Thyroid gland (tissue), 4 donors: ENCODE measurements at regions not wholly inside any gene's neighbourhood (a gene's known extent, or its start where the extent isn't known, plus 50 kb on each side); places are given as distances from the start of the nearest gene placed in this dataset.
"Not testable (repeated sequence)": the region's sequence is repeated elsewhere in the genome, so short reads cannot be mapped to it uniquely, and the experiment has no call there.

Experiments used
- DNase-seq, 2 donors: peaks; one replicate each; pipeline ENCODE4 v3.0.0-alpha.2; 2019
- H3K27ac ChIP-seq, 3 donors: fragments of 200-600 bp; sonication (generic); 1 replicate in 2 of 3; 2 replicates in 1 of 3; pipeline ENCODE4 v1.5.1; 2016 to 2019; ENCODE audit warnings: mild to moderate bottlenecking in 1 of 3, moderate library complexity in 1 of 3
- H3K27me3 ChIP-seq: fragments of 200-600 bp; sonication (generic); one replicate; pipeline ENCODE4 v1.5.1; 2019
- H3K36me3 ChIP-seq, 2 donors: fragments of 200-600 bp; sonication (generic); one replicate each; pipeline ENCODE4 v1.5.1; 2016 to 2019
- H3K4me1 ChIP-seq, 2 donors: fragments of 200-600 bp; sonication (generic); one replicate each; pipeline ENCODE4 v1.5.1; 2017 to 2019
- H3K4me3 ChIP-seq, 3 donors: fragments of 200-600 bp; sonication (generic); replicated peaks in 1 of 3; 1 replicate in 2 of 3; 2 replicates in 1 of 3; pipeline ENCODE4 v1.5.1; 2016; ENCODE audit warnings: mild to moderate bottlenecking in 1 of 3
- H3K9me3 ChIP-seq: fragments of 200-600 bp; sonication (generic); one replicate; pipeline ENCODE4 v1.5.1; 2017
- POLR2A ChIP-seq, 2 donors: fragments of 450-650 bp; IDR thresholded peaks; one replicate each; pipeline ENCODE4 v1.6.1; 2017; ENCODE audit warnings: antibody characterized with exemption in 2 of 2, mild to moderate bottlenecking in 2 of 2, moderate library complexity in 1 of 2
- WGBS, 2 donors: methylation state at CpG; one replicate each; pipeline ENCODE4 v1.1.5; 2017; 5-methylcytosine and 5-hydroxymethylcytosine counted together
- intact Hi-C: fragments of 100-400 bp; cut with DNase I; formaldehyde crosslinking; loops from one replicate; pipeline ENCODE4 v1.15.1; 2023
- TF ChIP-seq, protein P1 (sequence below), 6 experiments: fragments of 200-600 bp in 3 of 6; fragments of 450-650 bp in 3 of 6; sonication (generic) in 3 of 6; IDR thresholded peaks; one replicate each; pipeline ENCODE4 v1.5.1; 2016 to 2019; ENCODE audit warnings: antibody characterized with exemption in 6 of 6, mild to moderate bottlenecking in 2 of 6, inconsistent platforms in 1 of 6, moderate library complexity in 1 of 6

DNA sequence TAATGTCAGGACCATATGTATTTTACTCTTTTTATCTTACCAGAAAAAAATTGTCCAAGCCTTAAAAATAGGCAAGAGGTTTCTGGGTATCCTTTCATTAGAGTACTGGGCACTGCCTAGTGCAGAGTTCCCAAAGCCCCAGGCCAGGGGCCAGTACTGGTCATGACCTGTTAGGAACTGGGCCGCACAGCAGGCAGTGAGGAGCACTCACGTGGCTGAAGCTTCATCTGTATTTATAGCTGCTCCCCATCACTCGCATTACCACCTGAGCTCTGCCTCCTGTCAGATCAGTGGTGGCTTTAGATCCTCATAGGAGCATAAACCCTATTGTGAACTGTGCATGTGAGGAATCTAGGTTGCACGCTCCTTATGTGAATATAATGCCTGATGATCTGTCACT lies 632.9 kb downstream of the UTRN start:
- intact Hi-C loops = no loop called here
- H3K9me3 ChIP-seq = no peaks in the 10 kb centered on the region
- WGBS, 2 donors = 88 to 99% methylated on average over 4 of the region's 4 CpGs
- TF ChIP-seq, protein P1, sequence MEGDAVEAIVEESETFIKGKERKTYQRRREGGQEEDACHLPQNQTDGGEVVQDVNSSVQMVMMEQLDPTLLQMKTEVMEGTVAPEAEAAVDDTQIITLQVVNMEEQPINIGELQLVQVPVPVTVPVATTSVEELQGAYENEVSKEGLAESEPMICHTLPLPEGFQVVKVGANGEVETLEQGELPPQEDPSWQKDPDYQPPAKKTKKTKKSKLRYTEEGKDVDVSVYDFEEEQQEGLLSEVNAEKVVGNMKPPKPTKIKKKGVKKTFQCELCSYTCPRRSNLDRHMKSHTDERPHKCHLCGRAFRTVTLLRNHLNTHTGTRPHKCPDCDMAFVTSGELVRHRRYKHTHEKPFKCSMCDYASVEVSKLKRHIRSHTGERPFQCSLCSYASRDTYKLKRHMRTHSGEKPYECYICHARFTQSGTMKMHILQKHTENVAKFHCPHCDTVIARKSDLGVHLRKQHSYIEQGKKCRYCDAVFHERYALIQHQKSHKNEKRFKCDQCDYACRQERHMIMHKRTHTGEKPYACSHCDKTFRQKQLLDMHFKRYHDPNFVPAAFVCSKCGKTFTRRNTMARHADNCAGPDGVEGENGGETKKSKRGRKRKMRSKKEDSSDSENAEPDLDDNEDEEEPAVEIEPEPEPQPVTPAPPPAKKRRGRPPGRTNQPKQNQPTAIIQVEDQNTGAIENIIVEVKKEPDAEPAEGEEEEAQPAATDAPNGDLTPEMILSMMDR (IDR thresholded peaks at IDR 0.05) = no peak
- no peak for TF ChIP-seq POLR2A (IDR thresholded peaks at IDR 0.05)
- H3K36me3 ChIP-seq = no peaks in the 10 kb centered on the region
- no peak overlapping the region for H3K4me3 ChIP-seq
- no peak for DNase-seq
- H3K27ac ChIP-seq = no peak overlapping the region
- peaks cover 0 to 6% of the 10 kb centered on the region in 2 donors for H3K4me1 ChIP-seq
- H3K27me3 ChIP-seq = no peaks in the 10 kb centered on the region

DNA sequence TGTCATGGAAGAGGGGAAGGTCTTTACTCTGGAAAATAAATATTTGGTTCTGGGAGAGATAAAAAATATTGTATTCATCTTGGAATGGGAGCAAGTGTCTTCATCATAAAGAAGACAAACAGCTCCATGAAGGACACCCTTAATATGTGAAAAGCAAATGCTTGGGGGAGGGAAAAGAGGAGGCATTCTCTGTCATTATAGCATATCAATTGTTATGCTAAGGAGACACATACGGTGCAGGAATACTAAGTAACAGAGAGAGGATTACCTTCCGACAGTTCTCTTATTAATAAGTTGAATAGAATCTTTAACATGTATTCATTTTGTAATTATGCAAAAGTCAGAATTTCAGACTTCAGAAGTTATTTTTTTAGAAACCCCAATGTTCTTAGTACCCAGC lies 634.4 kb downstream of the UTRN start:
- H3K4me3 ChIP-seq = no peak overlapping the region
- intact Hi-C loops = no loop called here
- H3K27me3 ChIP-seq = no peaks in the 10 kb centered on the region
- WGBS, 2 donors = 84 to 87% methylated on average over 2 of the region's 2 CpGs
- peaks cover 0 to 4% of the 10 kb centered on the region in 2 donors for H3K4me1 ChIP-seq
- no peak for DNase-seq
- no peaks in the 10 kb centered on the region for H3K9me3 ChIP-seq
- H3K36me3 ChIP-seq = no peaks in the 10 kb centered on the region
- TF ChIP-seq, protein P1 (IDR thresholded peaks at IDR 0.05) = no peak
- TF ChIP-seq POLR2A (IDR thresholded peaks at IDR 0.05) = no peak
- H3K27ac ChIP-seq = no peak overlapping the region

GRCh38 chr6:144920391-144920961 lies 635.3 kb downstream of the UTRN start:
- DNase-seq = no peak
- WGBS, 2 donors = 68 to 78% methylated on average over 4 of the region's 4 CpGs
- no peaks in the 10 kb centered on the region for H3K4me1 ChIP-seq
- H3K4me3 ChIP-seq = no peak overlapping the region
- H3K27me3 ChIP-seq = no peaks in the 10 kb centered on the region
- H3K9me3 ChIP-seq = no peaks in the 10 kb centered on the region
- intact Hi-C loops = no loop called here
- TF ChIP-seq, protein P1 (IDR thresholded peaks at IDR 0.05) = no peak
- TF ChIP-seq POLR2A (IDR thresholded peaks at IDR 0.05) = no peak
- H3K36me3 ChIP-seq = no peaks in the 10 kb centered on the region
- no peak overlapping the region for H3K27ac ChIP-seq

GRCh38 chr6:144921206-144921975 lies 636.3 kb downstream of the UTRN start:
- H3K27ac ChIP-seq = no peak overlapping the region
- DNase-seq = no peak
- H3K4me3 ChIP-seq = no peak overlapping the region
- TF ChIP-seq, protein P1 (IDR thresholded peaks at IDR 0.05) = no peak
- no peak for TF ChIP-seq POLR2A (IDR thresholded peaks at IDR 0.05)
- no peaks in the 10 kb centered on the region for H3K36me3 ChIP-seq
- WGBS, 2 donors = 67 to 79% methylated on average over 6 of the region's 6 CpGs
- intact Hi-C loops = no loop called here
- no peaks in the 10 kb centered on the region for H3K27me3 ChIP-seq
- H3K9me3 ChIP-seq = no peaks in the 10 kb centered on the region
- no peaks in the 10 kb centered on the region for H3K4me1 ChIP-seq

DNA sequence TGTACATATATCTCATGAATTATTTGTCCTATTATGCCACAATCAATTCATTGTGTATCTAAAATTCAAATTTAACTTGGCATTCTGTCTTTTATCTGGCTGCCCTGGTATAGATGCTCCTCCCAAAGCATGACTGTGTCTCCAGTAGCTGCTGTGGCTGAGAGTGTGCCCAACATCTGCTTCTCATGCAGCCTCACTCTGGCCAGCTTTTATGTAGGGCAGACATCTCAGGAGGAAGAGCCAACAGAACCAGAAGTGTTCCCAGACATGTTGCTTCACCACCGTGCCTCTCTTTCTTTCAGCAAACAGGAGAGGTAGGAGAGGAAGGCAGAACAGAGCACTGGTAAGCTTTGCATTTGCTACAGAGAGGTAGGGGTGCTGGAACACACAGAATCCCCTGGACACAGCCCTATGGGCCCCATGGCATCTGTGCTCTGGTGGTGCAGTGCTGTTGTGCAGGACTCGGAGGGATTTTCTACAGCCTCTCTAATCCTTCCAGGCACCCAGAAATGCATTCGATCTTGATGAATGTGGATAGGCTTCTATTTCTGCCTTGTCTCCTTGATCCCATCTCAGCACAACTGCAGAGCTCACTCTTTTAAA lies 637.1 kb downstream of the UTRN start:
- Histone ChIP-seq H3K27ac (no peak overlapping the region), H3K27me3 (no peaks in the 10 kb centered on the region), H3K36me3 (no peaks in the 10 kb centered on the region), H3K9me3 (no peaks in the 10 kb centered on the region), H3K4me3 (no peak overlapping the region), H3K4me1 (no peaks in the 10 kb centered on the region)
- WGBS, 2 donors = 87 to 89% methylated on average over 3 of the region's 3 CpGs
- no peak for DNase-seq
- TF ChIP-seq, protein P1 (IDR thresholded peaks at IDR 0.05) = no peak
- TF ChIP-seq POLR2A (IDR thresholded peaks at IDR 0.05) = no peak
- intact Hi-C loops = no loop called here

GRCh38 chr6:144922771-144923490 lies 637.8 kb downstream of the UTRN start:
- H3K27ac ChIP-seq, H3K36me3 ChIP-seq, H3K27me3 ChIP-seq, H3K4me3 ChIP-seq, H3K4me1 ChIP-seq, H3K9me3 ChIP-seq, DNase-seq, intact Hi-C loops: not testable (repeated sequence)
- 92 to 97% methylated on average over 5 of the region's 5 CpGs for WGBS, 2 donors

- not testable (repeated sequence) for H3K27ac ChIP-seq, DNase-seq
Measured at GRCh38 chr6:144923491-144923787, 638.3 kb downstream of the UTRN start.

More at GRCh38 chr6:144923491-144923787, 638.3 kb downstream of the UTRN start:
- WGBS, 2 donors = 75 to 96% methylated on average over 5 of the region's 5 CpGs
- H3K4me1 ChIP-seq, H3K36me3 ChIP-seq, intact Hi-C loops, H3K9me3 ChIP-seq, H3K4me3 ChIP-seq, H3K27me3 ChIP-seq: not testable (repeated sequence)
